ENCODE measurements at regions not wholly inside any gene's neighbourhood (a gene's known extent, or its start where the extent isn't known, plus 50 kb on each side); places are given as distances from the start of the nearest gene placed in this dataset.
A peak's percentile ranks its signal among the peaks of the same experiment; 100 is the strongest.

DNA sequence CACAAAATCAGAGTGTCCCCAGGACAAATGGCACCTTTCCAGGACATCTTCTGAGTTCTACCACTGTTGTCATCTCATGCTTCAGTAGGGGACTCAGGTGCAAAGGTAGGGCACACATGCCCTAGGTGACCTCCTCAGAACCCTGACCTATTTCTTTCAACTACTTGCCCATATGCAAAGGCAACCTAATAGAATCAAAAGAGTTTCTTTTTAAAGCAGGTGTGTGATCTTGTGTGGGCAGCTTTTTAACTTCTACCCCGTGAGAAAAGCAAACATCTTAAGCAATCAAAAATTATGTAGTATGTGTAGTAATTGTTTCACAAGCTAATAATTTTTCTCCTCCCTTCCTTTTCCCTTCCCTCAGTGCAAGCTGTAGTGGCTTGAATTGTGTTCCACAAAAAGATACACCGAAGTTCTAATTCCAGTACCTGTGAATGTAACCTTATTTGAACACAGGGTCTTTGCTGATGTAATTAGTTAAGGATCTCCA, 333.1 kb downstream of the RND3 start:
- DNase-seq, result no peak

DNA sequence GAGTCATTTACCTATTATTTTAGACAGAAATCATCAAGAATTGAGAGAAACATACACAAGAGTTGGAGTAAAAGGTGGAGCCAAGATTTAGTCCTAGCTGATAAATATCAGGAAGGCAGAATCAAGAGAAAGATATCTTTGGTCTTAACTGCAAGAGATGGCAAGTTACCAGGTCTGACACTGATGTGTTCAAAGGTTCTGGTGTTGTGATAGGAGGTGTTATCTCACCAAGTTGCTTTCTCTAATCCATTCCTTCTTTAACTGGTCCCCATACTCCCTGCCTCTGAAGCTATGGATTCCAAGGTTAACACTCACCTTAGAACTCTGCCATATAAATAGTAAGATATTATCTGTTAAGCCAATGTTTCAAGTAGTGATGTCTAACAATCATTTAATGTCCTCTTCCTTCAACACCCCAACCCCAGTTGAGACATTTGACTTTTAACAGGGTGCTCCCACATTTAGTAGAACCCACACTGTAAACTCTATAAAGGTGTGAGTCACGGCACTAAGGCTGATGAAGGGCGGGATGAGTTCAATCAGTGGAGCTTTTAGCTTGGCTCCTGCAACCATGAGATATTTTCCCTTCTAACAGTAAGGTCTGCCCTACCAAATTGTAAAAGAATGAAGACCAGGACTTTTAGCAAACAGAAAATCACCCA, 333.7 kb downstream of the RND3 start:
- DNase-seq, result no peak

DNA sequence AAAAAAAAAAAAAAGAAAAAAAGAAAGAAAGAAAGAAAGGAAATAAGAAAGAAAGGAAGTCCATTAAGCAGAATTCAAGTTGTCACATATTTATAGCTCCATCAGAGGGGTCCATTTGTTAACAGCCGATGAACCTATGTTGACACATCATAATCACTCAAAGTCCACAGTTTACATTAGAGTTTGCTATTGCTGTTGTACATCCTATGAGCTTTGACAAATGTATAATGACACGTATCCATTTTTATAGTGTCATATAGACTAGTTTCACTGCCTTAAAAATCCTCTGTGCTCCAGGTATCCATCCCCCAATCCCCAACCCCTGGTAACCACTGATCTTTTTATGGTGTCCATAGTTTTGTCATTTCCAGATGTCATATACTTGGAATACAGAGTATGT, 335.2 kb downstream of the RND3 start:
- DNase-seq, result no peak

DNA sequence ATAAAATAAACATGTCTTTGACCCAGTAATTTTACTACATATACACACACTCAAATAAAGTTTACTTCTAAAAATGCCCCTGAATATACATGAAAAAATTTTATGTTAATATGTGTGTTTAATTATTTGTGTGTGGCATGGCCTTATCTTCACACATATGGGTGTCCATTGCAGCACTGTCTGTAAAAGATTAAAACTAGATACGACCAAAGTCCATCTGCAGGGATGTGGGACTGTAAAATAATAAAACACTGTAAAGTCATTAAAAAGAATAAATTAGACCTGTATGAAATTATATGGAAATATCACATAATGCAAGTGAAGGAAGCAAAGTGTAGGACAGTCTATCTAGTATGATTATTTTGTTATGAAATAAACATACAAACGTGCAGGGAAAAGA, 337.3 kb downstream of the RND3 start:
- no peak for DNase-seq

DNA sequence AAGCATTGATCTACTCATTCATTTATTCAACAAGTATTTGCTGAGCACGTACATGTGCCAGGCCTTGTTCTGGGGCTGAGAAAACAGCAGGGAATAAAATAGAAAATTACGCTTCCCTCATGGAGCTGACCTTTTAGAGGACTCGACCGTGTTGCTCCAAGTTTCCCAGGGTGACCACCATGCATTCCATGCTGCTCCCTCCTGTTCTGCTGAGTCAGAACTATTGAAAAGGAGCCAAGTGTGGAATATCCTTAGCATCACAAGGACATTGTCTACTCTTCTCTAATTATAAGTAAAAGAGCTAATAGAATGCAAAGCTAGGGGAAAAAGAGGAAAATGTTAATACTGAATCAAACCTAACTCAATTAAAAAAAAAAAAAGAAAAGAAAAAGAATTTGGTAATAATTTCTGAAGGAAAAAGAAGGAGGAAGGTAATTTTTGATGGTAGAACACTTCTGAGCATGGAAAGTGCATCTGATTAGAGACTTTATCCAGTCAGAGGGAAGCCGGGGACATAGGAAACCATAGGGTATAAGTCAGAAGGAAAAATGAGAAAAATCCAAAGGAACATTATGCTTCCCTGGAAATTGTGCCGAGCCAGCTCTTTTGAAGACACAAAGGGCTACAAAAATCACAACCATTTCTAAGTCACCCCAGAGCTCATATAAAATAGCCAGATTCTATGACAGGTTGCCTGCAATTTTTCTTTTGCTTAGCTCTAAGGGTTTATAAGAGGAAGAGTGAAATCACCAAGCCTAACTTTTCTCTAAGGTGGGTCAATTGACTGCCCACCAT, 339.4 kb downstream of the RND3 start:
- DNase-seq, result no peak

DNA sequence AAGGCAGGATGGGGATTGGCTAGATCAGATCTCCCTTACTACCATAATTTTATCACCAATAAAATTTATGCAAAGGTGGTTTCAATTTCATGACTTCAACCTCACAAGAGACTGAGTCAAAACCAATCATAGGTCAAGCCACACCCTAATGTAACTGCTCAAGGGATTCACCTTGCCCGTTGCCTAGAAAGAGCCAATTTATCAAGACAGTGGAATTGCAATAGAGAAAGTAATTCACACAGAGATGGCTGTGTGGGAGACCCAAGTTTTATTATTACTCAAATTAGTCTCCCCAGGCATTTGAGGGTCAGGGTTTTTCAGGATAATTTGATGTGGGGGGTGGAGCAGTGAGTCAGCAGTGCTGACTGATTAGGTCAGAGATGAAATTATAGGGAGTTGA, 340.6 kb downstream of the RND3 start:
- no peak for DNase-seq

DNA sequence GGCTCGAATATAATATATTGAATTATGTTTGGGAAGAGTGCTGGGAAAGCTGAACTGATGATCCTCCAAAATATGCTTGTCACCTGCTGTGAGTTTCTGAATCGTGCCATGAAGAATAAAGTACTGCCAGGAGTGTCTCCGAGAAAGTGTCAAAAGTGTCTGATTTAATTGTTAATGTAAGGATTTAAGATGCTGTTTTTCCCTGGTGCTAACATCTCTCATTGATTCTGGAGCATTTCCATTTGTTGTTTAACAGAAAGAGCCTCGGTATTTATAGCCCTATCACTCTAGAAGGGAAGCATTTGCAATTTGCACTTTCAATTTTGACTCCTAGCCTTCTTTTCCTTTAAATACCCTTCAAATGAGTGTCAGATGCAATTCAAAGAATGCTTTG, 342.2 kb downstream of the RND3 start:
- no peak for DNase-seq

DNA sequence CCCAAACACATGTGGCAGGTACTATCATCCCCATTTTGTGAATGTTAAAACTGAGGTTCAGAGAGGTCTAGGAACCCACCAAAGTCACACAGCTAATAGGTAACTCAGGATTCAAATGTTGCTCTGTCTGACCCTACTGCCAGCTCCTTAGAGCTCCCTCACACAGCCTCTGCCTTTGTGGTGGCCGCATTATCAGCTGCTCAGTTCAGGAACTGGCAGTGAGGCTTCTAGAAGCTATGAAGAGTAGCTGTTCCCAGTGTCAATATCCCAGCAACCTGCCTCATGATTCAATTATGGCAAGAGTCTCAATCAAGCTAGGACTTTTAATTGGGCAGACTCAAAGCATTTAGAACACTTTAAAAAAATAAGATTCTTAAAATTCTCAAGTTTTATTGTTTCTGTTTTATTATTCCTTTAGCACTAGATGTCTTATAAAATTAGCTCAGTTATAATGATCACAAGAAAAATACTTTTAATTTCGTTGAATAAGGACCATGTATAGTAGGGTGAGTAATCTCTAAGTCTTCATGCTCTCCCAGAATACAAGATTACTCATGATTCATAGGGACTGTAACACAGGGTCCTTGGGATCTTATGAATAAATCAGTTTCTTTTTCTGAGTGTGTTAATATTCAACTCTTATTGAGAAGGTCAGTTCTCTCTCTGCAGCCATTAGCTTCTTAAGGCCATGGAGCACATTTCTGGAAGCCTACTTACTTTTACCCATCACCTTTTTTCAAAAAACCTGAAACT, 342.7 kb downstream of the RND3 start:
- no peak for DNase-seq

DNA sequence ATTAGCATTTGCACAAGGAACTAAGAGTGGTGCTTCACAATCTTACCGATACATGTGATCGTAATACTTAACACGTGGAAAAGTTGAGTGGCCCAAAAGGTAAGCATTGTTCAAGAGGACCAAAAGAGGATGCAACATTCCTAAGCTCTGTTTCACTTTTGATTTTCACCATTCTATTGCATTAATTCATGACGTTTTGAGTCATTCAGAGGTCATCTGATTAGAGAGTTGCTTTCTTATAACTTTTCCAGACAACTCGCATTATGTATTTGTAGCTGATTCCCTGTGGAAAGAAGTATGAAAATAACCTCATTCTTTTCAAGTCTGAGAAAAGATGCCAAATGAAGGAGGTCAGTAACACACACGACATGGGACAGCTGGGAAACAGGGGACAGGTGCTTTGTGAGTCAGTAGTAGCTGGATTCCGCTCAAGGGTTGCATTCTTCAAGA, 344.4 kb downstream of the RND3 start:
- no peak for DNase-seq

DNA sequence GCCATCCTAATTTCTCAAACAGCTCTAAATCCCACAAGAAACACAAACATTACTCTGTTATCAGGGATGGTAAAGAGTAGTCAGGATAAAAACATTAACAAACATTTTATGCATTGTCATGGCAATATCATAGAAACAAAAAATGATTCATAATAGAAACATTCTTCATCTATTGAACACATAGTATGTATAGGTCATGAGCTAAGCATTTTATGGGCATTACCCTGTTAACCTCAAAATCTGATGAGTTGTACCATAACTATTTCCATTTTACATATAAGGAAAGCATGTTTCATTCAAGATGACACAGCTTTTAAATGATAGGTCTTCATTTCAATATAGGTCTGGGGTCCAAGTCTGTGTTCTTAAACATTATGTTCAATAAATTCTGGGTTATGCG, 344.9 kb downstream of the RND3 start:
- no peak for DNase-seq

DNA sequence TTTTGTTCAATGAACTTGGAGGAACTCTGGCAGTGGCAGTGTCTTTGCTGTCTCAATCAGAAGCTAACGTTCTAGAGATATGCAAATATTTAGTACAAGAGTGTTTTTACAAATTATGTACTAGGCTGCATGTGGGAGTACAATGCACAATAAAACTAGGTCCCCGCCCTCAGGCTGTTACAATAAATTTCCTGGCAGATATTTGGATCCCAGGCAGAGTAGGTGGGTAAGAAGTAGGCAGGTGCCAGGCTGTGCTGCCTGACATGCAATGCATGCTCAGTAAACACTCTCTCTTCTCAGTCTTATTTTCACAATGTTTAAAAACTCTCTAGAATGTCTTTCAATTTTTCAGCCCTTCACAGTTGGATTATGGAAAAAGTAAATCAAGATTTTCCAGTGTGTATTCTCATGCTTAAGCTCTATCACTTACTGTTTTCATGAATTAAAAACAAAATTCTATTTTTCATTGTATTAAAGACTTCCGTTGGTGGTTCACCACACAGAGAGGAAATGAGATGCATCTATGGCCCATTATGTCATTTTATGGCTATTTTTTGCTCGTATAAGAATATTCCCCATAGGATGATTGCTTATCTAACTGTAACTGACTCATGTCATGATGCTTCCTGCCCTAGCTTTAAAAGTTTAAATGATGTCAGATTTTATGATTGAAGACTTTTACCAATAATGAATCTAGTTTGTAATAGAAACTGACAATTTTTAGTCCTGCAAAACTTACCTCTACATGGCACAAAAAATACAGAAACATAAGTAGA, 346.1 kb downstream of the RND3 start:
- no peak for DNase-seq

DNA sequence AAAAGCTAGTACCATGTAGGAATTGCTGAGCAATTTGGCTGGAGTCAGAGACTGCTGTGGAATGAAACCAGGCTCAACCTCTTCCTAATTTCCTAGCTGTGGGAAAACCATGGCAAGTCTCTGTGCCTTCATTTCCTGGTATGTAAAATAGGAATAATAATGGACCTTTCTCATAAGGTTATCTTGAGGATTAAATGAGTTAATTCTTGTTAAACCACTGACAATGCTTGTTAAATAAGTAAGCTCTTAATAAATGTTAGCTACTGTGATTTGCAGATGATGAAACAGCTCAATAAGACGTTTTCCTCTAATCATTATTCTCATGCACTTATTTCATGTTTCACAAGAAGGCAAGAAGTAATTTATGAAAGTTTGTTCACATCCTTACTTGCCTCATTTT, 346.7 kb downstream of the RND3 start:
- no peak for DNase-seq

DNA sequence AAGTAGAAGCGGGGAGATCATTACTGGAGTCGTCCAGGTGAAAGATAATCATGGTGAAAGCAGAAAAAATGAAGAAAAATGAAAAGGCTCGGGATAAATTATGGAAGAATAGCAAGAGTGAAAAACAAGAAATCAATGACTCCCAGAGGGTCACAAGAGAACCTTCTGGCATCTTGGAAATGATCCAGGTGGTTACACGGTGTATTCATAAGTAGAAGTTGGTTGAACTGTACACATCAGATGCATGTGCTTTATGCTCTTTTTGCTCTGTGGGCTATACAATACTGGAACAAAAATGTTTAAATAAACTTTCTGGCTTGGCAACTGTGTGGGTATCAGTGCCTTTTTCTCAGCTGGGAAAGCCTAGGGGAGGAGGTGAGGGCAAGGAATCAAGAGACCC, 348.9 kb downstream of the RND3 start:
- DNase-seq, result no peak

DNA sequence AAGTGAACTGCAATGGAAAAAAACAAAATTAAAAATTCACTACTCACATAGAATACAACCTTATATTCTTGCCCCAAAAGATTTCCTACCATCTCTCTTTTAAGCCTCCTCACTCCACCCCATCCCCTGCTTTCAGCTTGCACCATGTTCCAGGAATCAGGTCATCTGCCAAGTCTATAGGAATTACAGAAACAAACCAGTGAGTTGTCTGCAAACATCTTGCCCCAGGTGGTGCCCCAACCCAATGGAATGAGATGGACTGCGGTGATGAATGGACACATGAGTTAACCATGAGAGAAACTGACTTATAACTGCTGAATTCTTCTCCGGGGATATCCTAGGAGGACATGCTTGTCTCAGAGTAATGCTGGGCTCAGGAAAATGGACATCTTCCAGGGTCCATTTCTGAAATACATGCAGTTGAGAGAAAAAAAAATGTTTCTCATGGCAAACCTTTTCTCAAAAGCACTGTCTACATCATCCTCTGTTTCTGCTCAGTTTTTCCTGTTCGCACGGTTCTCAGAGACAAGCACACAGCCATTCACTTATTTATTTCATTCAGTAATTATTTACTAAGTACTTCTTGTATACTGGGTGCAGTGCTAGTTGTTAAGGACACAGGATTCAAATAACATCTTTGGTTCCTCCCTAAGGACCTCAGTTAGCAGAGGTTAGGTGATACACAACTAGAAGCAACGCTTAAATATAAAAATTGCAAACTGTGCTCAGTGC, 350.0 kb downstream of the RND3 start:
- DNase-seq, result no peak

DNA sequence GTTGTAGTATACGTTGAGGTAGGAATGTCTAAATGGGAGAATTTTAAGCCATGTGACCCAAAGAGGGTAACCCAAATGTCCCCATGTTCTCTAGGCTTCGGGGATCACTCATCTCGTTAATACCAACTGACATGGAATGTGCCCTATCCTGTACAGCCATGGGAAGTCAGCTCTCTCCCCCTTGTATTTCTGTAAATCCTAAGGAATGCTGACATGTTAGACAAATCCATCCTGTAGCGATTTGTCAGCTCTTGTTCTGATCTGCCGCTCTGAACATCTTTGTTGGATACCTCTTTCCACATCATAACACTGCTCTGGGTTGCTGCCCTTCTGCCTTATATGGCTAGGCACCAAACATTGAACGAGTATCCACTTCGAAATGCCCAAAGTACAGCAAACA, 350.6 kb downstream of the RND3 start:
- DNase-seq, result no peak

DNA sequence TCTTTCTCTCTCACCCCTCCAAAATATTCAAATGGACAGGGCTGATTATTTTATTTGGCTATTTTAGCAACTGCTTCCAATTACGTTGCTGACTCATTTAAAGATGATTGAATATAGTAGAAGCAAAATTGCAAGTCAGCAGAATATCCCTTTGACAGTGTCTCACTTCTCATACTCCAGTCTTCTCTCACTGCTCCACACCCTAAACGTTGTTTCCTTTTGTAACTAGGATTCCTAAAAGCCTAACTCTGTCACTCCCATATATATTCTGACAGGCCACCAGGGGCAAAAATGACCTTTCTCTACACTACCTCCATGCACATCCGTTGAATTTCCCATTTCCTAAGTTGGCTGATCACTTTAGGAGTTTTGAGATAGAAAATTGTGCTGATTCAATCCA, 351.1 kb downstream of the RND3 start:
- DNase-seq, result no peak

DNA sequence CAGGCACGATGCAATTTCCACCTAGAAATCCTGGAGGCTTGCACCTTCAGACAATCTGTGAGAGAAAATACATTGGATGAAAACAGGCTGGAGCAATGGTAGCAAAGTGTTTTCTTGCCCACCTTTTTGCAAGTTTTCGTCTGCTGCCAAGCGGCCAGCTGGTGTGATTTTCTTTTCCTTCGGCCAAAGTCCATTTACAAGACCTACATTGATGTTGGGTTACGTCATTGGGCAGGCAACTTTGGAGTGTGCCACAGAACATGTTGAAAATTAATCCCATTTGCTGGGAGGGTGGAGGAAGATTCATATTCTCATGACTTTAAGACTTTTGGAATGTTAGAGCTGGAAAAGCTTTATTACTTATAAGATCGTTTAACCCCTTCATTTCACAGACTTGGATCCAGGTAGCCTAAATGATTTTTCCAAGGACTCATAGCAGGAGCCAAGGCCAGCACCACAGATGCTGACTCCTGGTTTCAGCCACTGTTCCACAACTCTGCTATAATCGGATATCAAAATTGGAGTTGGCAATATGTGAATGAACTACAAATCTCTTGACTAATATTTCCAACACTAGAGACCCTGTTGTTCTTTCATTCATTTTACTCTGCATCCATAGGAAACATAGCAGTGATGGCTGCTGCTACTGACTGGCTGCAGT, 352.1 kb downstream of the RND3 start:
- no peak for DNase-seq

DNA sequence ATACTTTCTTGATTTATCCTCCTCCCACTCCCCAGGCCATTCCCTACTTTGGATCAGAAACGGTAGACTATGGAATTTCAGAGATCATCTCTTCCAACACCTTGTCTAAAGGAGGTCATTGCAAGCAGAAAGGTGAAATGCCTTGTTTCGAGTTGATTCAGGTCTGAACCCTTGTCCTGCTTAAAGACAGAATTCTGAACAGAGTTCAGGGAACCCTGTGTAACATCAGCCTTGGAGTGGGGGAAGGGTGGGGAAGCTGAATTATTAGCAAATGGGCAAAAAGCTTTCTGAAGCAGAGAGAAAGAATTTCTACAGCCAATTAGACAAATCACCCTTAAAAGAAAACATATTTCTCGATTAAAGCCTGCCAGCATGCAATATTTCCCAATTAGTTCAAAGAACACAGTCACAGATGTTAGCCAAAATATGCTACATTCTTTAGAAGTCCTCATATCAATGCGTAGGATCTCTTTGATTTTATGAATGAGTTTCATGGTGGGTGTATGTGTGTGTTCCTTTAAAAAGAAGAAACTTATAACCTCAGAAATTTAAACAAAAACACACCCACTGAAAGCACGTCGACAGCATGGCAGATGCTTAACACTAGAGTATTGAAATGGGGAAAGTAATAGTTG, 353.1 kb downstream of the RND3 start:
- DNase-seq, result no peak

DNA sequence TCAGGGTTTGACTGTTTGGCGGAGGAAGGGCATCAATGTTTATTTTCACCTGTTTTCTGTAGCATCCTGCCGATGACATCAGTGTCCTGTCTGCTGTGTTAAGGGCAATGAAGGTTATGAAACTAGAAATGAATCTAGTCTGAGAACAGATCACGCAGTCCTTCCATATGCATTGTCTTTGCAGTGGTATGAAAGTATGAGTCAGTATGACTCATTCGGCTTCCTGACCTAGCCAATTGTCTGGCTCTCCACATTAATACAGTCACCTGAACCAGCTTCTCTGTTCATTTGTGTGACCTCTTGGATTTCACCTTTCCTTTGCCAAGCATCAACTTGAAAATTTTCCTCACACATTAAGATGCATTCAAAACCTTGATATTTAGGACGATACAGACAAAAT, 353.8 kb downstream of the RND3 start:
- DNase-seq, result no peak

DNA sequence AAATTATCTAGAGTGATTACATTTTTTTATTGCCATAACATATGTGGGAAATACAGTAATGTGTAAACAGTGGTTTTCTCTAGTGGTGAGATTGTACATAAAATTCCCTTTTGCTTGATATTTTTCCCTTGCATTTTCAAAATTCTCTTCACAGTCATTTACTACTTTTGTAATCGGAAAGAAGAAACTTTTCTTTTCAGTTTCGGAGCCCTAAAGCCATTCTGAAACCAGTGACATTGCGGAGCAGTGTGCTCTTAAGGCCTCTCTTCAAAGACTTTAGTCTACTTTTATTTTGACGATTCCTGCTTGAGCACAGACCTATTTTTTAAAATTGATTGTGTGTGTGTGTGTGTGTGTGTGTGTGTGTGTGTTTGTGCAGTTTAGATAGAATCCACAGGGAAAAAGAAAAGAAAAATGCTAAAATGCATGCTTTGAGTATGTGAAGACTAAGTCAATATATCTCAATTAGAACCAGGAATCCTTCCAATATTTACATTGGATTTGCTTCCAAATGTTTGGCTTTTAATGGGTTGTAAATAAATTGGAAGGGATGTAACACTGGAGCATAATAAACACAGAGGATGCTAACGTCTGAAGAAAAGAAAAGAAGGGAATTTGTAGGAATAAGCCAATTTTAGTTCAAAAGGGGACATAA, 357.4 kb downstream of the RND3 start:
- DNase-seq, result peak; percentile 10

DNA sequence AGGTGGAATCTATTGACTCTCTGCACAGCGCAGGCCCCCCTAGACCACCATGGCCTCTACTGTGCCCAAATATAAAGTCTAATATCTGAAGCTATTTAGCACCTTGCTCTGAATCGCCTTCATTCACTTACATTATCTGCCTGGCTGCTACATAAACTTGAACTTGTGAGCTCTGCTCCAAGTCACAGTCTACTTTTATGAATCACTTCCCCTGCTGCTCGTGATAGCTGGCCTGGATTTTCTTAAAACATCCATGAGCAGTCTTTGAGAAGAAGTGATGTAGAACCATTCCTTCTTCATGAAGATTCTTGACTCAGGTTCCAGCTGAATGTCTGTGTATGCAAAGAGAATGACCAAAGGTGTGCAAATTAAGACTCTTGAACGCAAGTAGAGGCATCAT, 359.5 kb downstream of the RND3 start:
- DNase-seq, result no peak

All from COR-L47 (cell line).